ENCODE measurements at regions not wholly inside any gene's neighbourhood (a gene's known extent, or its start where the extent isn't known, plus 50 kb on each side); places are given as distances from the start of the nearest gene placed in this dataset.
"Not testable (repeated sequence)": the region's sequence is repeated elsewhere in the genome, so short reads cannot be mapped to it uniquely, and the experiment has no call there.

DNA sequence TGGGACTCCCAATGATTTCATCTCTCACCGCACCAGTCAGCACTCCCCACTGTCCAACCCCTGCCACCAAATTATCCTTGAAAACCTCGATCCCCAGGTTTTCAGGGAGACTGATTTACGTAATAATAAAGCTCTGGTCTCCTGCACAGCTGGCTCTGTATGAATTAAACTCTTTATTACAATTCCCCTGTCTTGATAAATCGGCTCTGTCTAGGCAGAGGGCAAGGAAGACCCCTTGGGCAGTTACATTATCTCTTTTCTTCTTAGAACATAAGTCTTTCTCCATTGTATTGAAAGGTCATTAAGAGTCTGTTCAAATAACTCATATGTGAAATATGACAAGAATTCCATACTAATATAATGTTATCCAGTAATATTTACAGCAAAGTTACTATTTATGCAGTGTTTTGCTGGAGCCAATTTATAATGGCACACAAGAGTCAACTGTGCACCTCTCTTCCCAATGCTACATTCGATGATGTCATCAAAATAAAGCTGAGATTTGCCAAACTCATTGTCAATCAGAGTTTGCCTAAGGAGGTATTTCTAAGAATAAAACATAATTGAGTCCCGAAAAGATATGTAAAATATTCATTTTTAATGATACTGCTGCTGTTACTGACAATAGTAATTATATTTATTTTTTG is 1297.2 kb upstream of the LRRTM3 start:
- no peak for DNase-seq (ENCODE audit: low read depth)

DNA sequence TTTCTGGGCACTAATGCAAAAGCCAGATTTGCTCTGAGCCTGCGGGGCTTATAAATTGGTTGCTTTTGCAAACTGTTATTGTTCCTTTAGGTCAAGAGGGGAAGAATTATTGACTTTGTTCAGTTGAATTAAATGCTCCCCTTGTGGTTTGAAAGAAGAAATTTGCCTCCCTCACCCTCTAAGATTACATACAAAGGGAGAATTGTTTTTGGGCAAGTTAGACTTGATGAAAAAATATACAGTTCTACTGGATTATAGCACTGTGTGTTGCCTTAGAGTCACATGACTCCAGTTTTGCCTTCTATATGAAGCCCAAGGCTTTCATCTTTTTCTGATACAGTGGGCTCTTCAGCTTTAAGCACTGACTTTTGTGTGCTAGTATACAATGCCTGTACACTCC is 1265.8 kb upstream of the LRRTM3 start:
- DNase-seq (ENCODE audit: low read depth), result no peak

GRCh38 chr10:65670087-65670486 is 1255.7 kb upstream of the LRRTM3 start:
- DNase-seq (ENCODE audit: low read depth), result no peak

- DNase-seq (ENCODE audit: low read depth), result not testable (repeated sequence)
Measured at GRCh38 chr10:65670596-65670995, 1255.2 kb upstream of the LRRTM3 start.

DNA sequence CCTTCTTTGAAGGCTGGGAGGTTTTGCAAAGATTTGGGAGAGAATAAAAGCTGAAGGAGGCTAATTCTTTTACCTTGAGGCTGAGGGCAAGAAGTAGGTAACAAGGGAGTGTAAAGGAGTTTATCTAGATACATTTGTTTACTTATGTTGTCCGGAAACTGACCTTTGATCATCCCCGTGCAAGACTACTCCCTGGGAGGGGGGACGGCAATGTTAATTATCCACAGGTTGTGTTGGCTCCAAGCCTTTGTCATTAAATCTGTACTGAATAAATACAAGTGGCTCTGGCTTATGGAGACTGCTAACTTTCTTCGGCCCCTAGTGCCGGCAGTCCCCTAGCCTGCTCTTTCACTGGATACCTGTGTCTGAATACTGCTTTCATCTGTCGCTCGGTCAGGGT is 1250.6 kb upstream of the LRRTM3 start:
- DNase-seq (ENCODE audit: low read depth), result no peak

GRCh38 chr10:65684896-65685295 is 1240.9 kb upstream of the LRRTM3 start:
- DNase-seq (ENCODE audit: low read depth), result no peak

DNA sequence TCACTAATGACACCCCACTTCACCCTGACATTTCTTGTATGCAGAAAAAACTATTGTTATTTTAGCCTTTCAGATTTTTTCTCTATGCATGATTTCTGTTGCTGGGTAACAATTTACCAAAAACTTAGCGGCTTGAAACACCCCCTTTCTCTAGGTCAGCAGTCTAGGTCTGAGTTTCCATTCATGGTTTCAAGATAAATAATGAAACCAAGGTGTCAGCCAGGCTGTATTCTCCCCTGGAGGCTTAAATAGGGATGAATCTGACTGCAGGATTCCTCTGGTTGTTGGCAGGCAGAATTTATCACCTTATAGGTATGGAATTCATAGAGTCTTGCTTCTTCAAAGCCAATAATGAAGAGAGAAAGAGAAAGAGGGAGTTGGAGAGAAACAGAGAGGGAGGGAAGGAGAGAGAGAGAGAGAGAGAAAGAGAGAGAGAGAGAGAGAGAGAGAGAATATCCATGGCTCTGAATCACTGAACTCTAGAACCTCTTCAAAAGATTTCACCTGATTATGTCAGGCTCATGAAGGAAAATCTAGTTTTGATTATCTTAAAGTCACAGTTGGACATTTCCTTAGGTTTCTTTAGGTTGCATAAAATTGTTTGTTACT is 1224.6 kb upstream of the LRRTM3 start:
- DNase-seq (ENCODE audit: low read depth), result no peak

GRCh38 chr10:65708057-65708456 is 1217.8 kb upstream of the LRRTM3 start:
- DNase-seq (ENCODE audit: low read depth), result no peak

DNA sequence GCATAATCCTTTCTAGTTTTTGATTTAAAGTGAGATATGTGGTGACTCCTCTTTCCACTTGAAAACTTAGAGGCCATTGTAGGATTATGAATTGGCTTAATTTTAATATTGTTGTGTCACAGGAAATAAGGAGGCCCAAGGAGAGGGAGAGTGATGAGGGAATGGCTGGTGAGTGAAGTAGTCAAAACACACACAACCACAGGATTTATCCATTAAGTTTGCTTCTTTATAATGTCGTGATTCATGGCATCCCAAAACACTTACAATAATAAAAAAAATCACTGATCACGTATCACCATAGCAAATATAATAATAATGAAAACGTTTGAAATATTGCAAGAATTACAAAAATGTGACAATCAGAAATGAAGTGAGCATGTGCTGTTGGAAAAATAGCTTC is 1215.5 kb upstream of the LRRTM3 start:
- DNase-seq (ENCODE audit: low read depth), result no peak

- no peak for DNase-seq (ENCODE audit: low read depth)
Measured at GRCh38 chr10:65719790-65720189, 1206.0 kb upstream of the LRRTM3 start.

DNA sequence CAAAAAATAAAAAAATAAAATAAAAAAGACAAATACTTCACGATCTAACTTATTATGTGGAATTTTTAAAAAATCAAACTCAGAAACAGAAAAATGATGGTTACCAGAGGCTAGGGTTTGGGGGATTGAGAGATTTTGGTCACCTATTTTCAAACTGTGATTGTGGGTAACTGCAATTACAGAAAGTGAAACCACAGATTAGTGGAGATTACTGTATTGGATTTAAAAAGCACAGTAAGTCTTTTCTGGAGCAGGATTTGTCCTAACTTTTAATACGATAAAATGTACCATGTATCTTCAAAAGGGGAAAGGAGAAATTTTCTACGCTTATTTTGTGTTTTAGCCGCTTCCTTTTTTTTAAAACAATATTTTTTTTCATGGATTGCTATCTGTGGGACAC is 1204.9 kb upstream of the LRRTM3 start:
- no peak for DNase-seq (ENCODE audit: low read depth)

GRCh38 chr10:65723525-65723924 is 1202.3 kb upstream of the LRRTM3 start:
- DNase-seq (ENCODE audit: low read depth), result no peak

- no peak for DNase-seq (ENCODE audit: low read depth)
Measured at GRCh38 chr10:65735382-65735781, 1190.5 kb upstream of the LRRTM3 start.

- DNase-seq (ENCODE audit: low read depth), result no peak
Measured at GRCh38 chr10:65742906-65743305, 1182.9 kb upstream of the LRRTM3 start.

- no peak for DNase-seq (ENCODE audit: low read depth)
Measured at GRCh38 chr10:65751218-65751617, 1174.6 kb upstream of the LRRTM3 start.

GRCh38 chr10:65751896-65752295 is 1173.9 kb upstream of the LRRTM3 start:
- DNase-seq (ENCODE audit: low read depth), result no peak

- no peak for DNase-seq (ENCODE audit: low read depth)
Measured at GRCh38 chr10:65753532-65753931, 1172.3 kb upstream of the LRRTM3 start.

DNA sequence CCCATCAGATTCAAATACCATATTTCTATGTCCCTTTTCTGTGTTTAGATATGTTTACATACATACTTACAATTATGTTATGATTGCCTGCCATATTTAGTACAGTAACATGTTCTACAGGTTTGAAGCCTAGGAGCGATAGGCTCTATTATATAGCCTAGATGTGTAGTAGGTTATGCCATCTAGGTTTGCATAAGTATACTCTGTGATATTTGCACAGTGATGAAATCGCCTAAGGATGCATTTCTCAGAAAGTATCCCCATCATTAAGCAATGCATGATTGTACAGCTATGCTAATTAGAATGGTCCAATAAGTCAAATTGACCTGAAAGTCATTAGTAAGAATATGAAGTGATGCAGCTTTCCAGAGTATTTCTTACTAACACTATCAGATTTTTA is 1171.7 kb upstream of the LRRTM3 start:
- no peak for DNase-seq (ENCODE audit: low read depth)

DNA sequence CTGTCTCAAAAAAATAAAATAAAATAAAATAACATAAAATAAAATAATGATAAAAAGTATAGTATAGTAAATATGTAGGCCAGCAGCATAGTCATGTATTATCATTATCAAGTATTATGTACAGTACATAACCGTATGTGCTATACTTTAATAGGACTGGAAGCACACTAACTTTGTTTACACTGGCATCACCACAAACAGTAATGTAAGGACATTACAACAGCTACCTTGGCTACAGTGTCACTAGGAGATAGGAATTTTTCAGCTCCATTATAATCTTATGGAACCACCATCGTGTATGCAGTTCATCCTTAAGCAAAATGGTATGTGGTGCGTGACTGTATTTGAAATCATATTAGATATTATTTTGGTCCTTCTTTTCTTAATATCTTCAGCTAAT is 1163.5 kb upstream of the LRRTM3 start:
- no peak for DNase-seq (ENCODE audit: low read depth)

GRCh38 chr10:65765006-65765541 is 1160.8 kb upstream of the LRRTM3 start:
- DNase-seq (ENCODE audit: low read depth), result no peak

DNA sequence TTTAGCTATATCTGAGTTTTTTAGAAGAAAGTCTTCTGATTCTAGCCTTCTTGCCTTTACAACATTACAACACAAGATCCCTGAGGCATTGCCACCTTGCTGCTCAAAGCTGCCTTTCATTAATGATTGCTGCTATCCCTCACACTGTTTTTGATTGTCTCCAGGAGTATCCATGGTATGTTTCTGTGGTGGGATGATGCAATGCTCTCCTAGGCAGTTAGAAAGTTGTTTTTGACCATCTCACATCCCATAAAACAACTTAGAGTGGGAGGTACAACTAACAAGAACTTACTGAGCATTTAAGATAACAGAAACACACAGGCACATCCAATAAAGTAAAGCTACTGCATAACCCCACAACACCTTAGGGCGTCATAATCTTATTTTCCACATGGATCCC is 1156.0 kb upstream of the LRRTM3 start:
- DNase-seq (ENCODE audit: low read depth), result no peak

DNA sequence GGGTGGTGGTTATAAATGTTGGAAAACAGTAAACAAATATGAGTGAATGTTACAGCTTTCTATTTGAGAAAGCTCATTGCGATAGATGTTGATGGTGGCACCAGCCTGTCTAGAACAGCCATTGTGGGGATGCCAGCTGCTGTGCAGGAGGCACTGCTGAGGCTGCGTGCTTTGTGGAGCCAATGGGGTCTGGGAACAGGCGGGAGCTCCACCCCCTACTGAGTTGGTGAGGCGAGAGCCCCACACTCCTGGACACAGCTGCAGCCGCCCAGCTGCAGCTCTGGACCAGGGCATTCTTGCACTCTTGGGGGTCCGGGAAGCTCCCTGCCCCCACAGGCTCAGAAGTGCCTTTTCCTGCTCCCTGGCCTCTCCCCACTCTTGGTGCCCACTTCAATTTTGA is 1147.1 kb upstream of the LRRTM3 start:
- no peak for DNase-seq (ENCODE audit: low read depth)

DNA sequence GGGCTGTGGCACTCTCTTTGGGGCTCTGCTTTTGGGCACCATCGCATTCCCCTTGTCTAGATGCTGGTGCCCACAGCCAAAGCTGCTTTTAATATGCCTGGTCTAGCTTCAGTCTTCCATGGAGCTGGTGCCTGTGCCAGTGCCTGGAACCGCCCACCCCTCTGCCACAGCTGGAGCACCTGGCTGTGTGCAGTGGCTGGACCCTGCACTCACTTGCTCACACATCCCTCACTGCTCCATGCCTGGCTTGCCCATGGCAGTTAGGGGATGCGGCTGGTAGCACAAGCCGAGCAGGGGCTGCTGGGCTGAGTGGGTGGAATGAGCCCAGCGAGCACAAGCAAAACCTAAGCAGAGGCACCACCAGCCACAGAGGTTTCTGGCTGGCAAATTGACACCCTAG is 1145.9 kb upstream of the LRRTM3 start:
- DNase-seq (ENCODE audit: low read depth), result no peak

GRCh38 chr10:65786279-65786678 is 1139.6 kb upstream of the LRRTM3 start:
- DNase-seq (ENCODE audit: low read depth), result no peak
